GM04503 (cell line): ENCODE measurements at regions not wholly inside any gene's neighbourhood (a gene's known extent, or its start where the extent isn't known, plus 50 kb on each side); places are given as distances from the start of the nearest gene placed in this dataset.

Experiments
- DNase-seq: peaks from one replicate; pipeline ENCODE4 v3.0.0-alpha.2; 2012; ENCODE audit warnings: low read depth

DNA sequence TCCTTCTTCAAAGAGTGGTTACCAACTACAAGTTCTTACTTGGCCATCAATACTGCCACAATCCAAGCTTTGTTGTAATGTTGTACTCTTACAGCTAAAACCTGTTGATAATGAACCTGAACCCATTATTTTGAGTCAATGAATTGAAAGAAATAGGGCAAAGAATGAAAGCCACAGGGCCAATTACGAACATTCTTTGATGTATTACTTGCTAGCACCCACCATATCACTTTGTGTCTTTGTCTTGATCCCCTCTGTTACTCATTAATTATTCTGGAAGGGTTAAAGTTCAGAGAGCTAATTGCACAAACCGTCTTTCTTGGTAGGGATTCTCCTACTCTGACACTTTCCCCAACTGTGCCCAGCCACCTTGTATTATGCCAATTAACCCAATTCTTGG is 53.2 kb upstream of the TFEC start:
- DNase-seq: no peak

DNA sequence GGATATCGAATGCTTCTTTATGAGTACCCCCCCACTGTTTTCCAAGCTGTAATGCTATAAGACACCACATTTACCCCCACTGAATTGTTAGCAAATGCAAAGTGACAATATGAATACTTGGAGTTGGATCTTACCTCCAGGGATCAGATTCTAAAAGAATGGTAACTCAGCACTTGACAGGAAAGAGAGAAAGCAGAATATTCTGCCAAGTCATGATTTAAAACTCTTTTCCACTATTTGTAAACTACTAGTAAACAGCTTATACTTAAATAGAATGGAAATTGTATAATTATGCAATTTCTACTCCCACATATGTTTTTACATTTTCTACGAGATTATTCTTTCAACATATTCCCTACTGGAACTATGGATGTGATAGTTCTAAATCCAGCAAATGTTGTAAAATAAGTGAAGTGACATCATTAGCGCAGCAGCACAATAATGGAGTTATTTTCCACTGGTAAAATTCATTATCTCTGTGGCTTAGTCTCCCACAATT is 56.0 kb upstream of the TFEC start:
- no peak for DNase-seq

GRCh38 chr7:116087291-116087690 is 56.7 kb upstream of the TFEC start:
- DNase-seq: no peak

DNA sequence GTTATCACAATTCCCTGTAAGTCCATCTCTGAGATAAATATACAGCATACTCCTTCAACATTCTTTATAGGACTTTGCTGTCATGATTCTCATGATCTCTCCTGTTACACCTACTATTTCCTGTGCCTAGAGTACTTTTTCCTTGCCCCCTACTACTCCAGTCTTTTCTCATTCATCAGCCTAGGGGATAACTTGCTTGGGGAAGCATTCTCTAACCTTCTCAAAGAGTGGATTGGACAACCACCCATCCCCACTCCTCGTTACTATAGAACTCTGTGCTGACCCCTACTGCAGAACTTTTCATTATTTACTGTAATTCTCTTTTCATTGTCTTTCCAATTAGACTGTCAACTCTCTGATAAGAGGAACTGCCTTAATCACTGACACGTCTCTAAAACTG is 57.4 kb upstream of the TFEC start:
- DNase-seq: no peak

GRCh38 chr7:116089293-116089692 is 58.7 kb upstream of the TFEC start:
- DNase-seq: no peak

- no peak for DNase-seq
Observed at GRCh38 chr7:116093516-116094301, 63.1 kb upstream of the TFEC start.

GRCh38 chr7:116095396-116095795 is 64.8 kb upstream of the TFEC start:
- no peak for DNase-seq

DNA sequence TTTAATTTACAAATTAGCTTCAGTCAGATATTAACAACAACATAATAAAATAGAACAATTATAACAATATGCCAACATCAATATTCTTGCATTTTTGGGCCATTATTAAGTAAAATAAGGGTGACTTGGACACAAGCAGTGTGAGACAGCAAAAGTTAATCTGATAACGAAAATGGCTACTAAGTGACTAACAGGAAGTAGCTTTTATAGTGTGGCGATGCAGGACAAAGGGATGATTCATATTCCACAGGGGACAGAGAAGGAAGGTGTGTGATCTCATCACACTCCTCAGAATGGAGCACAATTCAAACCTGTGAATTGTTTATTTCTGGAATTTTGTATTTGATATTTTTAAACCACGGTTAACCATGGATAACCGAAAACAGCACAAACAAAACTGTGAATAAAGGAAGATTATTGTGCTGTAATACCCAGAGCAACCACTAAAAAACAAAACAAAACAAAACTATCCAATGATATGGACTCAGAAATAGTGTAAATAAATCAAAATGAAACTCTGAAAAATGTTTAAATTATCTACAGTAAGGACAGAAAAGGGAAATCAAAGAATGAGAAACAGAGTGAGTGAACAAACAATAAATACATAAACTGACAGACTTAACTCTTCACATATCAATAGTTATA is 66.9 kb upstream of the TFEC start:
- DNase-seq: peak; percentile 21

DNA sequence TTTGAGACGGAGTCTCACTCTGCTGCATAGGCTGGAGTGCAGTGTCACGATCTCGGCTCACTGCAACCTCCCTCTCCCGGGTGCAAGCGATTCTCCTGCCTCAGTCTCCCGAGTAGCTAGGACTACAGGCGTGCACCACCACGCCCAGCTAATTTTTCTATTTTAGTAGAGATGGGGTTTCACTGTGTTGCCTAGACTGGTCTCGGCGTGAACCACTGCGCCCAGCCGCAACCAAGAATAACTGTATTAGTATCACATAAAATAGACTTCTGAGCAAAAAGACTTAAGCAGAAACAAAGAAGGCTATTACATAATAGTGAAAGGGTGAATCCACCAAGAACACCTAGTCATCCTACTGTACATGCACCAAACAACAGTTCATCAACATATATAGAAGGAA is 67.6 kb upstream of the TFEC start:
- no peak for DNase-seq

GRCh38 chr7:116100626-116101025 is 70.1 kb upstream of the TFEC start:
- no peak for DNase-seq

- DNase-seq: peak; percentile 11
Observed at GRCh38 chr7:116101704-116102103, 71.1 kb upstream of the TFEC start.

- no peak for DNase-seq
Observed at GRCh38 chr7:116111475-116111874, 80.9 kb upstream of the TFEC start.

DNA sequence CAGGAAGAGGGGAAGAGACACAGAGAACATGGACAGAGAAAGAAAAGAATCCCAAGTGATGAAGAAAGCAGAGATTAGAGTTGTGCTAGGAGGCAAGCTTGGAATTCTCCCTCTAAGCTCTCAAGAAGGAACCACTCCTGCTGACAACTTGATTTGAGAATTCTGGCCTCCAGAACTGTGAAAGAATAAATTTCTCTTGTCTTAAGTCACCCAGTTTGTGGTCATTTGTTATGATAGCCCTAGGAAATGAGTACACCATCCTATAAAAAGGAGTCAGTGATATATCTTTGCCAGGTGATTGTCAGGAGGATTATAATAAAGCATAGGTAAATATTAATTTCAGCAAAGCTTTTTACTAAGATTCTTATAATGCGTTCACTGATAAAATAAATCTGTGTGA is 82.7 kb upstream of the TFEC start:
- DNase-seq: no peak

DNA sequence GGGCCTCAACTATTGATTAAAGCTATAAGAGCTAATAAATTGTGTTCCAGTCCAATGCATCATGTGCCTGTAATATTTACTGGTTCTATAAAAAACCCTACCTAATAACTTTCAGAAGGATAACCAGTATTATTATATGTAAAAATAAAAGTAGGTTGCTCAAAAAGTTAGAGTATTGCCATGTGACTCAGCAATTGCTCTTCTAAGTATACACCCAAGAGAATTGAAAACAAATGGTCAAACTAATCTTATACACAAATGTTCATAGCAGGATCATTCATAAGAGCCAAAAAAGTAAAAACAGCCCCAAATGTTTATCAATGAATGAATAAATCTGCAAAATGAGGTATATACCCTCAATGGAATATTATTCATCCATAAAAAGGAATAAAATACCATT is 89.5 kb upstream of the TES start:
- no peak for DNase-seq

- no peak for DNase-seq
Observed at GRCh38 chr7:116122972-116123595, 87.3 kb upstream of the TES start.

DNA sequence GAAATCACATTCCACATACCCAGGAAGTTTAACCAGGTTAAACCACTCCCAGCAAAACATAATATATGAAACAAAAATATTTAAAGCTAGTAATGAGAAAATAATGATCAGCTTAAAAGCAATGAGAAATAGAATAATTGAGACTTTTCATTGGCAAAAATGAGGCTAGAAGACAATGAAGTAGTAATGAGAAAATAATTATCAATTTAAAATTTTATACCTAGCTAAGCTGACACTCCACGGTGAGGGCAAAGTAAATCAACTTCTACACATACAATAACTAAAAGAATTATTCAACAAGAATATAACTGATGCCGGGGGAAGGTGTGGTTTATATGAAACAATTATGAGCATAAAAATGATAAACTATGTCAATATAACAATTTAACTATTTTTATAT is 82.2 kb upstream of the TES start:
- DNase-seq: no peak

DNA sequence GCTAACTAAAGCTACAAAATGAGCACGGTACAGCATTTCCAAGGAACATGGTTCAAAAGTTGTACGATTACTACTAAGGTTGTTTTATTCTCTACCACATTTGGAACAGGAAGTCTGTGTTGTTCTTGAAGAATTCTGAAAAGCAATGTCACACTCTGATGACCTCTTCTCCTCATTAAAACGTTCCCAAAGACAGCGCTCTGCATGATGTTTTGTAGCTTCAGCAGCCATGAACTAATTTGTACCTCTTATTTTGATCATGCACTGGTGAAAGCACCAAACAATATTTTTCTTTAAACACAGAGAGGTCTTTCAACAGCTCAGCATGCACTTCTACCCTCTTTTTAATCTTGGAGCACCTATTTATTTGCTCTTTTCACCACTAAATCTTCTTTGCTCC is 75.0 kb upstream of the TES start:
- no peak for DNase-seq

- peak; percentile 21 for DNase-seq
Observed at GRCh38 chr7:116138202-116138801, 72.0 kb upstream of the TES start.

DNA sequence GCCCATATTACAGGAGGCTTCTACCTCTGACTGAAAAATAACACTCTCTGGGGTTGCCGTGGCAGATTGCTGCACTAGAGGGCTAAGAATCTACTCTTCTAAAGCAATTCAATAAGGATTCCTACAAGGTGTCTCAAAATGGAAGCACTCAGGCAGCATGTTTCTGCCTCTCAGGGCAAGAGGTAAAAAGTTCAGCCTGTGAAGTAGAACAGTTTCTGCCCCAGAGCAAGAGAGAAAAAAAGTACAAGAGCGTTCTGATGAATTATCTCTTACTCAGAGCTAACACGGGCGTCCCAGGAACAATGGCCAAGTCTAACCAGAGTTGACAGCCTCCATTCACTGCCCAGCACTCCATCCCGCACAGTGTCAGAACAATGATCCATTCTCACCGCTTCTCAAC is 71.3 kb upstream of the TES start:
- no peak for DNase-seq

- DNase-seq: no peak
Observed at GRCh38 chr7:116139807-116140206, 70.5 kb upstream of the TES start.

GRCh38 chr7:116142374-116142773 is 68.0 kb upstream of the TES start:
- no peak for DNase-seq

GRCh38 chr7:116142850-116143249 is 67.5 kb upstream of the TES start:
- no peak for DNase-seq
